ENCODE measurements at regions not wholly inside any gene's neighbourhood (a gene's known extent, or its start where the extent isn't known, plus 50 kb on each side); places are given as distances from the start of the nearest gene placed in this dataset.
"Not testable (repeated sequence)": the region's sequence is repeated elsewhere in the genome, so short reads cannot be mapped to it uniquely, and the experiment has no call there.

- TF ChIP-seq POLR2A (IDR thresholded peaks at IDR 0.05) = no peak
- no peak for TF ChIP-seq CTCF (IDR thresholded peaks at IDR 0.05)
- Histone ChIP-seq H3K4me1 (no peaks in the 10 kb centered on the region), H3K36me3 (ENCODE audit: low read depth, missing control alignments) (no peaks in the 10 kb centered on the region), H3K27me3 (no peaks in the 10 kb centered on the region), H3K4me3 (no peak overlapping the region), H3K9me3 (no peaks in the 10 kb centered on the region), H3K27ac (no peak overlapping the region)
- intact Hi-C loops (cut with DNase I; ENCODE audit: low total_unique reads) = no loop called here
- 54 to 68% methylated on average over 3 of the region's 3 CpGs for WGBS, 2 donors
- DNase-seq = no peak
Measured at GRCh38 chrX:122625821-122626220, 558.3 kb upstream of the GRIA3 start.

- TF ChIP-seq POLR2A (IDR thresholded peaks at IDR 0.05) = no peak
- no peak for TF ChIP-seq CTCF (IDR thresholded peaks at IDR 0.05)
- Histone ChIP-seq H3K36me3 (ENCODE audit: low read depth, missing control alignments) (no peaks in the 10 kb centered on the region), H3K4me1 (no peaks in the 10 kb centered on the region), H3K27ac (no peak overlapping the region), H3K4me3 (no peak overlapping the region), H3K27me3 (no peaks in the 10 kb centered on the region), H3K9me3 (no peaks in the 10 kb centered on the region)
- no peak for DNase-seq
- 62 to 91% methylated on average over 1 of the region's 1 CpG for WGBS, 2 donors
- intact Hi-C loops (cut with DNase I; ENCODE audit: low total_unique reads) = no loop called here
Measured at GRCh38 chrX:122626871-122627270, 557.2 kb upstream of the GRIA3 start.

- no peak overlapping the region for H3K27ac ChIP-seq
- H3K4me1 ChIP-seq = no peaks in the 10 kb centered on the region
- TF ChIP-seq POLR2A (IDR thresholded peaks at IDR 0.05) (no peak), CTCF (IDR thresholded peaks at IDR 0.05) (no peak)
- no peaks in the 10 kb centered on the region for H3K9me3 ChIP-seq
- H3K36me3 ChIP-seq (ENCODE audit: low read depth, missing control alignments) = no peaks in the 10 kb centered on the region
- H3K4me3 ChIP-seq = no peak overlapping the region
- no peaks in the 10 kb centered on the region for H3K27me3 ChIP-seq
- DNase-seq = no peak
- WGBS, 2 donors = 89 to 93% methylated on average over 2 of the region's 2 CpGs
- intact Hi-C loops (cut with DNase I; ENCODE audit: low total_unique reads) = no loop called here
Measured at GRCh38 chrX:122641136-122641535, 542.9 kb upstream of the GRIA3 start.

- 46 to 63% methylated on average over 4 of the region's 4 CpGs for WGBS, 2 donors
- Histone ChIP-seq H3K9me3 (no peaks in the 10 kb centered on the region), H3K27ac (no peak overlapping the region), H3K36me3 (ENCODE audit: low read depth, missing control alignments) (no peaks in the 10 kb centered on the region), H3K4me3 (no peak overlapping the region), H3K27me3 (no peaks in the 10 kb centered on the region), H3K4me1 (no peaks in the 10 kb centered on the region)
- DNase-seq = no peak
- intact Hi-C loops (cut with DNase I; ENCODE audit: low total_unique reads) = no loop called here
- TF ChIP-seq CTCF (IDR thresholded peaks at IDR 0.05) (no peak), POLR2A (IDR thresholded peaks at IDR 0.05) (no peak)
Measured at GRCh38 chrX:122641826-122642225, 542.3 kb upstream of the GRIA3 start.

- H3K27me3 ChIP-seq; DNase-seq; H3K4me1 ChIP-seq; H3K4me3 ChIP-seq; intact Hi-C loops (cut with DNase I; ENCODE audit: low total_unique reads); H3K9me3 ChIP-seq; H3K36me3 ChIP-seq (ENCODE audit: low read depth, missing control alignments); H3K27ac ChIP-seq: not testable (repeated sequence)
- 88 to 95% methylated on average over 9 to 16 of the region's 16 CpGs for WGBS, 2 donors
Measured at GRCh38 chrX:122655256-122655655, 528.8 kb upstream of the GRIA3 start.

Measured in testis (tissue), 2 donors.